ENCODE measurements at regions not wholly inside any gene's neighbourhood (a gene's known extent, or its start where the extent isn't known, plus 50 kb on each side); places are given as distances from the start of the nearest gene placed in this dataset.
A peak's percentile ranks its signal among the peaks of the same experiment; 100 is the strongest.

DNA sequence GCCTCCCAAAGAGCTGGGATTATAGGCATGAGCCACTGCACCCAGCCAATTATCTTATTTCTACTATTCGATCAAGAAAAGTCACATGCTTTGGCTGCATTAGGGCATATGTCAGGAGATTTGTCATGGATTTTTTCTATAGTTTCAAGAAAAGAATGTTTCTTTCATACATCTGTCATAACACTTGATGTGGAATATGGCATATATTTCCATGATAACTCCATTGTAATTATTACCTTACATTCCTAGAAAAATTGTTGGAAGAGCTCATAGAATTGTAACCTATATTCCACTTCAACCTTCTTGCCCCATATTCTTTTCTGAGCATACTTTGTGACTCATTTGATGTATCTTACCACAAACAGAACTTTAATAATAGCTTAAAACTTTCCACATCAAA, 740.9 kb upstream of the FLRT2 start:
- TF ChIP-seq CTCF (IDR thresholded peaks at IDR 0.05; ENCODE audit: insufficient read depth, low read depth, low read length, missing control alignments) = no peak
- H3K4me3 ChIP-seq (ENCODE audit: low read length) = no peak overlapping the region
- no peak for DNase-seq (ENCODE audit: low read depth)

- TF ChIP-seq CTCF (IDR thresholded peaks at IDR 0.05; ENCODE audit: insufficient read depth, low read depth, low read length, missing control alignments) = no peak
- no peak overlapping the region for H3K4me3 ChIP-seq (ENCODE audit: low read length)
- no peak for DNase-seq (ENCODE audit: low read depth)
Observed at GRCh38 chr14:84792722-84793410, 737.1 kb upstream of the FLRT2 start.

- no peak for DNase-seq (ENCODE audit: low read depth)
- TF ChIP-seq CTCF (IDR thresholded peaks at IDR 0.05; ENCODE audit: insufficient read depth, low read depth, low read length, missing control alignments) = no peak
- H3K4me3 ChIP-seq (ENCODE audit: low read length) = no peak overlapping the region
Observed at GRCh38 chr14:84797326-84797725, 732.6 kb upstream of the FLRT2 start.

- H3K4me3 ChIP-seq (ENCODE audit: low read length) = no peak overlapping the region
- no peak for TF ChIP-seq CTCF (IDR thresholded peaks at IDR 0.05; ENCODE audit: insufficient read depth, low read depth, low read length, missing control alignments)
- no peak for DNase-seq (ENCODE audit: low read depth)
Observed at GRCh38 chr14:84804468-84804867, 725.5 kb upstream of the FLRT2 start.

- TF ChIP-seq CTCF (IDR thresholded peaks at IDR 0.05; ENCODE audit: insufficient read depth, low read depth, low read length, missing control alignments) = no peak
- H3K4me3 ChIP-seq (ENCODE audit: low read length) = no peak overlapping the region
- DNase-seq (ENCODE audit: low read depth) = no peak
Observed at GRCh38 chr14:84804895-84805294, 725.0 kb upstream of the FLRT2 start.

DNA sequence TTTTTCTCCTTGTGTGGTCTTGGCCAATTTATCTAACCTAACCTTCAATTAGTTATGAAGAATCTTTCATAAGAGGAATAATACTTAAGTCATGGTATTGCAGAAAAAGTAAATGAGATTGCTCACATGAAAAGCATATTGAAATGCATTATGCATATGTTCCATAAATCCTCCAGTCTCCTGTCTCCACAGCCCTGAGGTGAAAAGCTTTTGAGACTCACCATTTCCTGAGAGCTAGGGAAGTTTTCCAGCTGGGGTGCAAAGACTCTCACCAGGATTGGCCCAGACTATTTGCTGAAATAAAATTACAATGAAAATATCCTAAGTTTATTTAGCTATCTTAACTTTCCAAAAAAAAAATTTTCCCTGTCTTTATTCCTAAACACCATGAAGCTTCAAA, 723.8 kb upstream of the FLRT2 start:
- no peak for TF ChIP-seq CTCF (IDR thresholded peaks at IDR 0.05; ENCODE audit: insufficient read depth, low read depth, low read length, missing control alignments)
- DNase-seq (ENCODE audit: low read depth) = no peak

DNA sequence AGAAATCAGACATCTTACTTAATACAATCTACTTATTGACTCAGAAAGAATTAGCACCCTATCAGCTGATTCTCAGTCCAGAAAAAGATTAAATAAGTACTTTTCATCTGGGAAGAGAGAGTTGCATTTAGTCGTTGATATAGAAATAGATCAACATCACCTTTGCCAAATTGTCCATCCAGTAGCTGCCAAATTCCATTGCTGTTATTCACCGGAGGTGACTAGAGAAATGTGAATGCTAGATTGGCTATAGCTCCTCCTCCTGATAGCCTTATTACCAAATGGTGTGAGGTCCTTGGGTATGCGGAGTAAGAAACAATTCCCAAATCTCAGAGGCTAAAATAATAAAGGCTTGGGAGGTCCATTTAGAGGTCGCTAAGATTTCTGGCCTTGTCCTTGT, 723.3 kb upstream of the FLRT2 start:
- TF ChIP-seq CTCF (IDR thresholded peaks at IDR 0.05; ENCODE audit: insufficient read depth, low read depth, low read length, missing control alignments) = no peak

More for the DNA sequence above, 723.8 kb upstream of the FLRT2 start:
- H3K4me3 ChIP-seq (ENCODE audit: low read length) = no peak overlapping the region

More for the DNA sequence above, 723.3 kb upstream of the FLRT2 start:
- peak; percentile 71 for DNase-seq (ENCODE audit: low read depth)
- no peak overlapping the region for H3K4me3 ChIP-seq (ENCODE audit: low read length)
